ENCODE measurements at regions not wholly inside any gene's neighbourhood (a gene's known extent, or its start where the extent isn't known, plus 50 kb on each side); places are given as distances from the start of the nearest gene placed in this dataset.

- no peaks in the 10 kb centered on the region for H3F3A ChIP-seq (ENCODE audit: insufficient read depth, low read length)
- H3K27me3 ChIP-seq (ENCODE audit: insufficient read depth, low read length), result no peaks in the 10 kb centered on the region
- H3K9ac ChIP-seq (ENCODE audit: low read length), result no peak overlapping the region
- no peaks in the 10 kb centered on the region for H4K20me1 ChIP-seq (ENCODE audit: insufficient read depth, low read length)
- no peaks in the 10 kb centered on the region for H3K9me2 ChIP-seq (ENCODE audit: low read depth, low read length)
- no peak overlapping the region for H3K4me2 ChIP-seq (ENCODE audit: low read length)
- H3K27ac ChIP-seq (ENCODE audit: low read depth, low read length, poor library complexity, severe bottlenecking), result no peak overlapping the region
- H3K9me3 ChIP-seq (ENCODE audit: low read length), result no peaks in the 10 kb centered on the region
- no peaks in the 10 kb centered on the region for H3K4me1 ChIP-seq (ENCODE audit: insufficient read depth, low read length, severe bottlenecking)
- H3K4me3 ChIP-seq (ENCODE audit: low read depth, low read length, poor library complexity, severe bottlenecking), result no peak overlapping the region
- no peak overlapping the region for H2AFZ ChIP-seq (ENCODE audit: low read length)
- no peaks in the 10 kb centered on the region for H3K79me2 ChIP-seq (ENCODE audit: insufficient read depth, low read length)
- TF ChIP-seq EZH2 (IDR thresholded peaks at IDR 0.05; ENCODE audit: borderline replicate concordance, low read length) (no peak), CTCF (IDR thresholded peaks at IDR 0.05; ENCODE audit: low read length) (no peak)
- H3K36me3 ChIP-seq (ENCODE audit: insufficient read depth, low read length), result no peaks in the 10 kb centered on the region
These were observed 111.5 kb downstream of the PLCE1 start for GRCh38 chr10:94105226-94105625.

GRCh38 chr10:94107191-94107590 lies 113.5 kb downstream of the PLCE1 start:
- Histone ChIP-seq H3K79me2 (ENCODE audit: insufficient read depth, low read length) (no peaks in the 10 kb centered on the region), H3K9me3 (ENCODE audit: low read length) (no peaks in the 10 kb centered on the region)

GRCh38 chr10:94108200-94108599 lies 114.5 kb downstream of the PLCE1 start:
- H3F3A ChIP-seq (ENCODE audit: insufficient read depth, low read length), result no peaks in the 10 kb centered on the region
- no peaks in the 10 kb centered on the region for H3K9me3 ChIP-seq (ENCODE audit: low read length)
- TF ChIP-seq EZH2 (IDR thresholded peaks at IDR 0.05; ENCODE audit: borderline replicate concordance, low read length), result no peak
- no peak for TF ChIP-seq CTCF (IDR thresholded peaks at IDR 0.05; ENCODE audit: low read length)
- H3K9me2 ChIP-seq (ENCODE audit: low read depth, low read length), result no peaks in the 10 kb centered on the region
- no peak overlapping the region for H2AFZ ChIP-seq (ENCODE audit: low read length)
- H3K4me1 ChIP-seq (ENCODE audit: insufficient read depth, low read length, severe bottlenecking), result no peaks in the 10 kb centered on the region
- H3K79me2 ChIP-seq (ENCODE audit: insufficient read depth, low read length), result no peaks in the 10 kb centered on the region
- H4K20me1 ChIP-seq (ENCODE audit: insufficient read depth, low read length), result no peaks in the 10 kb centered on the region
- H3K4me2 ChIP-seq (ENCODE audit: low read length), result no peak overlapping the region
- no peak overlapping the region for H3K4me3 ChIP-seq (ENCODE audit: low read depth, low read length, poor library complexity, severe bottlenecking)
- no peaks in the 10 kb centered on the region for H3K36me3 ChIP-seq (ENCODE audit: insufficient read depth, low read length)
- H3K9ac ChIP-seq (ENCODE audit: low read length), result no peak overlapping the region
- H3K27ac ChIP-seq (ENCODE audit: low read depth, low read length, poor library complexity, severe bottlenecking), result no peak overlapping the region
- no peaks in the 10 kb centered on the region for H3K27me3 ChIP-seq (ENCODE audit: insufficient read depth, low read length)

More at GRCh38 chr10:94107191-94107590, 113.5 kb downstream of the PLCE1 start:
- no peak overlapping the region for H3K9ac ChIP-seq (ENCODE audit: low read length)
- H3K9me2 ChIP-seq (ENCODE audit: low read depth, low read length), result no peaks in the 10 kb centered on the region
- H4K20me1 ChIP-seq (ENCODE audit: insufficient read depth, low read length), result no peaks in the 10 kb centered on the region
- H3K4me1 ChIP-seq (ENCODE audit: insufficient read depth, low read length, severe bottlenecking), result no peaks in the 10 kb centered on the region
- no peaks in the 10 kb centered on the region for H3K27me3 ChIP-seq (ENCODE audit: insufficient read depth, low read length)
- H2AFZ ChIP-seq (ENCODE audit: low read length), result no peak overlapping the region
- no peaks in the 10 kb centered on the region for H3F3A ChIP-seq (ENCODE audit: insufficient read depth, low read length)
- TF ChIP-seq EZH2 (IDR thresholded peaks at IDR 0.05; ENCODE audit: borderline replicate concordance, low read length) (no peak), CTCF (IDR thresholded peaks at IDR 0.05; ENCODE audit: low read length) (no peak)
- no peak overlapping the region for H3K4me3 ChIP-seq (ENCODE audit: low read depth, low read length, poor library complexity, severe bottlenecking)
- no peak overlapping the region for H3K27ac ChIP-seq (ENCODE audit: low read depth, low read length, poor library complexity, severe bottlenecking)
- H3K36me3 ChIP-seq (ENCODE audit: insufficient read depth, low read length), result no peaks in the 10 kb centered on the region
- H3K4me2 ChIP-seq (ENCODE audit: low read length), result no peak overlapping the region

Data from OCI-LY1 (cell line).